ENCODE measurements at regions not wholly inside any gene's neighbourhood (a gene's known extent, or its start where the extent isn't known, plus 50 kb on each side); places are given as distances from the start of the nearest gene placed in this dataset.

DNA sequence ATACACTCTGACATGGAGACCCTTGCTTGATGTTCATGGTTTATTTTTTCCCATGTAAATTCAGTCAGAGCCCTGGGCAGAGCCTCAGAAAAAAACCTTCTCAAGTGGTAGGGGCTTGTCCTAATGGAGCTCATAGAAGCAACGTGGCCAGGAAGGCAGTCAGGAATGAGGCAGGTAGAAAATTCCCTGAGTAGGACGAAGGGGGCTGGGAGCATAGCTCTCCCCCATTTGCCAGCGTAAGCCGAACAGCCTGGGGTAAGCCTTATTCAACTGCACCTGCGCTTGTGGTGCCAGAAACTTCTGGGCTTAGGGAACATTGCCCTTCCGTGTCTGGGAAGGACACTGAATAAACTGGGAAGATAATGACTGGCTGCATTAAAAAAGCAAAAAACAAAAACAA, 238.5 kb upstream of the ROPN1 start:
- Histone ChIP-seq H3K9me3 (ENCODE audit: insufficient read depth in 2 of 2, low read depth in 1 of 2, low read length in 1 of 2) (peaks cover 0 to 3% of the 10 kb centered on the region in 2 experiments; a peak in 2 of 4 replicates), H4K20me1 (replicated peaks in 1 of 2; ENCODE audit: control insufficient read depth in 1 of 2, insufficient read depth in 2 of 2, low read length in 2 of 2) (no peaks in the 10 kb centered on the region), H4K8ac (ENCODE audit: extremely low read depth, insufficient read depth, low read length) (no peak overlapping the region), H3K4ac (replicated peaks; ENCODE audit: insufficient read length, low read depth, low read length) (no peak overlapping the region), H4K5ac (ENCODE audit: insufficient read length, low read depth, low read length) (no peak overlapping the region), H2AFZ (ENCODE audit: low read length) (no peak overlapping the region), H4K91ac (replicated peaks; ENCODE audit: insufficient read length, low read length) (no peak overlapping the region), H3K4me2 (ENCODE audit: insufficient read depth in 1 of 2, low read depth in 2 of 2, low read length in 2 of 2) (no peak overlapping the region), H2AK5ac (ENCODE audit: low read depth, low read length) (no peak overlapping the region), H3K9ac (replicated peaks in 1 of 4; ENCODE audit: extremely low read depth in 1 of 4, low read depth in 3 of 4, low read length in 3 of 4) (no peak overlapping the region), H3K79me2 (ENCODE audit: control insufficient read depth in 1 of 2, insufficient read depth in 2 of 2, low read length in 2 of 2) (no peaks in the 10 kb centered on the region), H2BK12ac (ENCODE audit: low read depth, low read length) (no peak overlapping the region), H3K18ac (ENCODE audit: extremely low read depth, low read length) (no peak overlapping the region), H3K4me1 (replicated peaks in 1 of 4; ENCODE audit: control insufficient read depth in 3 of 4, insufficient read depth in 4 of 4, low read length in 3 of 4) (peaks cover 2 to 6% (median 4%) of the 10 kb centered on the region in 4 experiments; a peak in 5 of 7 replicates), H2BK120ac (replicated peaks; ENCODE audit: low read depth, low read length) (no peak overlapping the region), H2BK5ac (ENCODE audit: low read depth, low read length) (no peak overlapping the region), H3K23ac (ENCODE audit: insufficient read length) (no peak overlapping the region), H2BK15ac (ENCODE audit: low read length) (no peak overlapping the region; the same call in 1 of the 2 replicates), H3K36me3 (ENCODE audit: control insufficient read depth in 2 of 4, insufficient read depth in 4 of 4, low read length in 3 of 4) (no peaks in the 10 kb centered on the region), H2BK20ac (ENCODE audit: low read length) (peak overlapping the region; percentile 48; the same call in 1 of the 2 replicates), H3K27ac (ENCODE audit: low read depth, low read length) (no peak overlapping the region), H3K14ac (ENCODE audit: insufficient read length) (no peak overlapping the region), H3K79me1 (ENCODE audit: low read depth, low read length) (no peaks in the 10 kb centered on the region), H3K56ac (replicated peaks; ENCODE audit: insufficient read length, low read depth, low read length) (no peak overlapping the region), H3K23me2 (ENCODE audit: low read depth, low read length) (0 out of 2 replicates have a peak, but pooled peaks cover 3% of the 10 kb centered on the region), H3K4me3 (ENCODE audit: extremely low read depth in 1 of 4, insufficient read depth in 2 of 4, low read depth in 3 of 4, low read length in 4 of 4) (no peak overlapping the region), H3K27me3 (replicated peaks in 1 of 4; ENCODE audit: control insufficient read depth in 3 of 4, extremely low read depth in 1 of 4, insufficient read depth in 3 of 4, low read length in 3 of 4) (no peaks in the 10 kb centered on the region)
- CTCF ChIA-PET (ENCODE audit: partially characterized antibody), result interaction anchor here (0.8 to 1.0 kb wide), 2 partner anchors 9 to 16 kb away, joined by 3 to 5 read pairs; no protein-coding TSS in a partner anchor
- WGBS, 2 experiments (ENCODE audit: extremely low coverage in 1 of 2, insufficient coverage in 1 of 2, insufficient read length in 1 of 2, insufficient replicate concordance in 2 of 2, low coverage in 1 of 2, low lambda C conversion rate in 2 of 2, missing lambda C conversion rate in 1 of 2), result 82% methylated on average over 6 of the region's 6 CpGs; no CpG with 5 or more reads in 1 of the 2 experiments
- DNase-seq (ENCODE audit: low read depth in 1 of 2, low spot score in 2 of 2) (no peak), FAIRE-seq (no peak)
- TF ChIP-seq EGR1 (IDR thresholded peaks at IDR 0.05; ENCODE audit: borderline replicate concordance, low read depth, low read length), result no peak
- TF ChIP-seq ASH2L (IDR thresholded peaks at IDR 0.05; ENCODE audit: low read length), result no peak
- no peak for TF ChIP-seq HDAC2 (IDR thresholded peaks at IDR 0.05; ENCODE audit: borderline replicate concordance in 1 of 2, low read depth in 2 of 2, low read length in 2 of 2)
- TF ChIP-seq KDM4A (IDR thresholded peaks at IDR 0.05; ENCODE audit: low read depth, low read length, severe bottlenecking), result no peak
- no peak for TF ChIP-seq YY1 (IDR thresholded peaks at IDR 0.05; ENCODE audit: low read depth, low read length)
- TF ChIP-seq MAFK (IDR thresholded peaks at IDR 0.05; ENCODE audit: low read depth, low read length), result no peak
- no peak for TF ChIP-seq CREB1 (IDR thresholded peaks at IDR 0.05)
- no peak for TF ChIP-seq JUN (IDR thresholded peaks at IDR 0.05; ENCODE audit: low read depth, low read length)
- TF ChIP-seq CTBP2 (IDR thresholded peaks at IDR 0.05; ENCODE audit: borderline replicate concordance, insufficient read depth, insufficient read length, low read length), result no peak
- POLR2A ChIA-PET (ENCODE audit: partially characterized antibody), result no interaction called here
